Stomach (tissue), 8 donors: ENCODE measurements at regions not wholly inside any gene's neighbourhood (a gene's known extent, or its start where the extent isn't known, plus 50 kb on each side); places are given as distances from the start of the nearest gene placed in this dataset.

Experiments used
- DNase-seq, 2 donors: peaks; one replicate each; pipeline versions ENCODE4 v3.0.0 to v3.0.0-alpha.2; 2013 to 2019
- H3K27ac ChIP-seq, 5 donors: fragments of 200-600 bp in 4 of 5; sonication (generic) in 4 of 5; one replicate each; pipeline ENCODE4 v1.5.1; 2013 to 2019; ENCODE audit warnings: mild to moderate bottlenecking in 1 of 5, moderate library complexity in 1 of 5
- H3K27me3 ChIP-seq, 3 donors: fragments of 200-600 bp; sonication (generic); one replicate each; pipeline ENCODE4 v1.5.1; 2017 to 2019; ENCODE audit warnings: mixed run types in 1 of 3
- H3K36me3 ChIP-seq, 4 donors: fragments of 200-600 bp; sonication (generic); 1 replicate in 3 of 4; 2 replicates in 1 of 4; pipeline ENCODE4 v1.5.1; 2016 to 2019
- H3K4me1 ChIP-seq, 4 donors: fragments of 200-600 bp; sonication (generic); one replicate each; pipeline ENCODE4 v1.5.1; 2016 to 2019
- H3K4me3 ChIP-seq, 4 donors: fragments of 200-600 bp; sonication (generic) in 3 of 4; one replicate each; pipeline ENCODE4 v1.5.1; 2016 to 2019; ENCODE audit warnings: mild to moderate bottlenecking in 1 of 4
- H3K9me3 ChIP-seq, 4 donors: fragments of 200-600 bp; sonication (generic); one replicate each; pipeline ENCODE4 v1.5.1; 2016 to 2019
- CTCF ChIP-seq, 7 experiments: fragments of 450-650 bp in 4 of 7; fragments of 200-600 bp in 3 of 7; sonication (generic) in 3 of 7; IDR thresholded peaks; one replicate each; pipeline ENCODE4 v1.5.1; 2016 to 2019; ENCODE audit warnings: antibody characterized with exemption in 7 of 7, control low read depth in 2 of 7, mild to moderate bottlenecking in 1 of 7
- EP300 ChIP-seq: sonication (generic); formaldehyde crosslinking; IDR thresholded peaks from one replicate; pipeline ENCODE4 v1.6.1; 2017; ENCODE audit warnings: antibody characterized with exemption
- POLR2A ChIP-seq, 4 donors: fragments of 450-650 bp; IDR thresholded peaks; one replicate each; pipeline ENCODE4 v1.6.1; 2016; ENCODE audit warnings: antibody characterized with exemption in 4 of 4, control low read depth in 2 of 4, mild to moderate bottlenecking in 1 of 4, moderate library complexity in 1 of 4
- POLR2AphosphoS5 ChIP-seq, 3 donors: sonication (generic); formaldehyde crosslinking; IDR thresholded peaks; one replicate each; pipeline ENCODE4 v1.6.1; 2016; ENCODE audit warnings: antibody characterized with exemption in 3 of 3
- WGBS, 5 donors: extraction: QIAGEN DNeasy Blood & Tissue Kit in 3 of 5; methylation state at CpG; one replicate each; pipeline versions ENCODE4 v1.1.5 to v1.1.7; 2013 to 2018; 5-methylcytosine and 5-hydroxymethylcytosine counted together
- intact Hi-C: fragments of 100-400 bp; cut with DNase I; formaldehyde crosslinking; loops from one replicate; pipeline ENCODE4 v1.15.1; 2023; ENCODE audit warnings: low total_unique reads
- donor health status: healthy with polysubstance abuse.
- donor health status: Bipolar disorder and iron deficiency.
- donor health status: healthy.

GRCh38 chr5:167226386-167226785, 1065.1 kb upstream of the WWC1 start:
- 71 to 97% (median 87%) methylated on average over 1 of the region's 1 CpG for WGBS, 5 donors

GRCh38 chr5:167228134-167228533, 1063.3 kb upstream of the WWC1 start:
- Histone ChIP-seq H3K27me3 (no peaks in the 10 kb centered on the region), H3K4me1 (no peaks in the 10 kb centered on the region), H3K27ac (no peak overlapping the region), H3K4me3 (no peak overlapping the region), H3K9me3 (peaks cover 0 to 34% (median 22%) of the 10 kb centered on the region in 4 donors), H3K36me3 (no peaks in the 10 kb centered on the region)
- 81 to 93% (median 90%) methylated on average over 3 of the region's 3 CpGs for WGBS, 5 donors
- intact Hi-C loops = no loop called here
- DNase-seq = no peak
- no peak for TF ChIP-seq CTCF (IDR thresholded peaks at IDR 0.05)
- TF ChIP-seq EP300 = no peak

More at GRCh38 chr5:167226386-167226785, 1065.1 kb upstream of the WWC1 start:
- H3K36me3 ChIP-seq = no peaks in the 10 kb centered on the region
- no peak overlapping the region for H3K27ac ChIP-seq
- H3K9me3 ChIP-seq = peaks cover 0 to 34% (median 22%) of the 10 kb centered on the region in 4 donors
- TF ChIP-seq EP300 (no peak), CTCF (IDR thresholded peaks at IDR 0.05) (no peak), POLR2A (IDR thresholded peaks at IDR 0.05) (no peak), POLR2AphosphoS5 (IDR thresholded peaks at IDR 0.05) (no peak)
- DNase-seq = no peak
- no peaks in the 10 kb centered on the region for H3K27me3 ChIP-seq
- intact Hi-C loops = no loop called here
- no peaks in the 10 kb centered on the region for H3K4me1 ChIP-seq
- no peak overlapping the region for H3K4me3 ChIP-seq

GRCh38 chr5:167229751-167230150, 1061.7 kb upstream of the WWC1 start:
- Histone ChIP-seq H3K9me3 (peaks cover 0 to 34% (median 22%) of the 10 kb centered on the region in 4 donors), H3K4me1 (no peaks in the 10 kb centered on the region), H3K36me3 (no peaks in the 10 kb centered on the region), H3K27me3 (no peaks in the 10 kb centered on the region), H3K27ac (no peak overlapping the region), H3K4me3 (no peak overlapping the region)
- WGBS, 5 donors = 74 to 93% (median 86%) methylated on average over 2 of the region's 2 CpGs
- no peak for DNase-seq
- no peak for TF ChIP-seq POLR2AphosphoS5 (IDR thresholded peaks at IDR 0.05)
- TF ChIP-seq EP300 = no peak
- no peak for TF ChIP-seq CTCF (IDR thresholded peaks at IDR 0.05)
- TF ChIP-seq POLR2A (IDR thresholded peaks at IDR 0.05) = no peak
- intact Hi-C loops = no loop called here

GRCh38 chr5:167230414-167230813, 1061.0 kb upstream of the WWC1 start:
- Histone ChIP-seq H3K27me3 (no peaks in the 10 kb centered on the region), H3K4me1 (no peaks in the 10 kb centered on the region), H3K27ac (no peak overlapping the region), H3K9me3 (peaks cover 0 to 34% (median 23%) of the 10 kb centered on the region in 4 donors), H3K36me3 (no peaks in the 10 kb centered on the region), H3K4me3 (no peak overlapping the region)
- TF ChIP-seq EP300 = no peak
- no peak for TF ChIP-seq POLR2AphosphoS5 (IDR thresholded peaks at IDR 0.05)
- TF ChIP-seq POLR2A (IDR thresholded peaks at IDR 0.05) = no peak
- TF ChIP-seq CTCF (IDR thresholded peaks at IDR 0.05) = no peak
- no peak for DNase-seq
- intact Hi-C loops = no loop called here
- WGBS, 5 donors = 75 to 96% (median 82%) methylated on average over 1 of the region's 1 CpG
